Cardiac muscle cell (in vitro differentiated cells and primary cell): ENCODE measurements at regions not wholly inside any gene's neighbourhood (a gene's known extent, or its start where the extent isn't known, plus 50 kb on each side); places are given as distances from the start of the nearest gene placed in this dataset.
A peak's percentile ranks its signal among the peaks of the same experiment; 100 is the strongest.

Experiments
- DNase-seq, 2 donors: peaks; one replicate each; pipeline versions ENCODE4 v3.0.0 to v3.0.0-alpha.2; 2010 to 2017; ENCODE audit warnings: low read depth in 1 of 2, low spot score in 1 of 2
- H3K27ac ChIP-seq: fragments of 200-600 bp; sonication (generic); 2 replicates; pipeline ENCODE4 v1.5.1; 2016
- H3K27me3 ChIP-seq: fragments of 200-600 bp; sonication (generic); 2 replicates; pipeline ENCODE4 v1.6.0; 2016; ENCODE audit warnings: control low read depth
- H3K36me3 ChIP-seq: fragments of 200-600 bp; sonication (generic); 2 replicates; pipeline ENCODE4 v1.5.1; 2016; ENCODE audit warnings: control low read depth
- H3K4me1 ChIP-seq: fragments of 200-600 bp; sonication (generic); 2 replicates; pipeline ENCODE4 v1.8.1; 2017; ENCODE audit warnings: low read depth, mild to moderate bottlenecking, mixed run types
- H3K4me3 ChIP-seq: fragments of 200-600 bp; sonication (generic); 2 replicates; pipeline ENCODE4 v1.5.1; 2016; ENCODE audit warnings: mild to moderate bottlenecking
- H3K9me3 ChIP-seq: fragments of 200-600 bp; sonication (generic); 2 replicates; pipeline ENCODE4 v1.5.1; 2017; ENCODE audit warnings: low read depth, mild to moderate bottlenecking, control low read depth
- TF ChIP-seq, protein P1 (sequence below): IDR thresholded peaks from 2 replicates; pipeline ENCODE4 v1.5.1; 2012; ENCODE audit warnings: low read depth, mild to moderate bottlenecking, low read length

DNA sequence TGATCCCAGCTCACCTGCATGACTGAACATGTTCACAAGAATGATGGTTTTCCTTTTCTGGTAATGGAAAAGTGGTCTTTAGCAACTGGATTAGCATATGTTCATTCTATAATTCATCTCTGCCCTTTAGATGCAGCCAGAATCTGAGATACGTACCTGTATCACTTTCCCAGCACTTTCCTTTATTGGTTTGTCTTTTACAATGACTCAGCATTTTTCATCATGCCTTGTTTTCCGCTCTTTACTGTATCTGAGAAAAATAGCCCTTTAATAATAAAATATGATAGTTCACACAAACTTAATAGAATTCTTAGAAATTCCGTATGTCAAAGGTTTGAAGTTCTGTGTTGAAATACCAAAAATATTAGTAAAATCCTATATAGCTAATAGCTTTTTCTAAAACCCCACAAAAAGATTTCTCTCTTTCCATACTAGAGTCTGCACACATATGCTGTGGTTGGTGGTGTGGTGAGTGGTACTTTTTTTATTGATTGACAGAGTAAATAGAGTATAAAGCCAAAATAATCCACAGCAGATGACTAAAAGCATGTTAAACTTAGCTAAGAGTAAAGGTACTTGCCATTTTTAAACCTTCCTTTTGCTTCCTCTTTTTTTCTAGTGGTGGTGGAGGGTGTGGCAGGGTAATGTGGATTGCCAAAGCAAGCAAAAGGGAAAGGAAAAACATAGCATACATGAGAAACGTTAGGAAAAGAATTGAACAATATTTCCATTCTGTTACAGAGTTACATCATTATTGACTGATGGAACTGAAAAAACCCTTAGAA lies 328.9 kb upstream of the RBMS3 start:
- no peak overlapping the region for H3K27ac ChIP-seq
- no peak overlapping the region for H3K4me3 ChIP-seq
- no peaks in the 10 kb centered on the region for H3K4me1 ChIP-seq
- H3K9me3 ChIP-seq: no peaks in the 10 kb centered on the region
- DNase-seq: no peak
- H3K36me3 ChIP-seq: no peaks in the 10 kb centered on the region
- TF ChIP-seq, protein P1, sequence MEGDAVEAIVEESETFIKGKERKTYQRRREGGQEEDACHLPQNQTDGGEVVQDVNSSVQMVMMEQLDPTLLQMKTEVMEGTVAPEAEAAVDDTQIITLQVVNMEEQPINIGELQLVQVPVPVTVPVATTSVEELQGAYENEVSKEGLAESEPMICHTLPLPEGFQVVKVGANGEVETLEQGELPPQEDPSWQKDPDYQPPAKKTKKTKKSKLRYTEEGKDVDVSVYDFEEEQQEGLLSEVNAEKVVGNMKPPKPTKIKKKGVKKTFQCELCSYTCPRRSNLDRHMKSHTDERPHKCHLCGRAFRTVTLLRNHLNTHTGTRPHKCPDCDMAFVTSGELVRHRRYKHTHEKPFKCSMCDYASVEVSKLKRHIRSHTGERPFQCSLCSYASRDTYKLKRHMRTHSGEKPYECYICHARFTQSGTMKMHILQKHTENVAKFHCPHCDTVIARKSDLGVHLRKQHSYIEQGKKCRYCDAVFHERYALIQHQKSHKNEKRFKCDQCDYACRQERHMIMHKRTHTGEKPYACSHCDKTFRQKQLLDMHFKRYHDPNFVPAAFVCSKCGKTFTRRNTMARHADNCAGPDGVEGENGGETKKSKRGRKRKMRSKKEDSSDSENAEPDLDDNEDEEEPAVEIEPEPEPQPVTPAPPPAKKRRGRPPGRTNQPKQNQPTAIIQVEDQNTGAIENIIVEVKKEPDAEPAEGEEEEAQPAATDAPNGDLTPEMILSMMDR: no peak
- no peaks in the 10 kb centered on the region for H3K27me3 ChIP-seq

DNA sequence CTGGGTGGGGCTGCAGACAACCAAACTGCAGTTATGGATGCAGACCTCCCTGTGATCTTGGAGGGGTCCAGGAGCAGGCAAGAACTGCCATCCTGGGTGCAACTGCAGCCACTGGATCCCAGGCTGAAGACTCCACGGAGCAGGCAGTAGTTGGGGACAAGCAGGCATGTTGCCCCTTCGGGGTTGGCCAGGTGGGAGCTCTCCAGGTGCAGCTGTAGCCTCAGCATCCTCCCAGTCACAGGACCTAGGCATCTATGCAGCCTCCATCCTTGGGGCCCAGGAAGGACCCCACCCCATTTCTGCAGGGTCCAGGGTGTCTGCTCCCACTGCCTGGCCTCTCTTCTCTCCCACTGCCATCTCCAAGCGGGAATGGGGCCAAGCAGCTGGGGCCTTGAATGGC lies 322.2 kb upstream of the RBMS3 start:
- no peak for DNase-seq
- no peak overlapping the region for H3K4me3 ChIP-seq
- TF ChIP-seq, protein P1: no peak
- no peaks in the 10 kb centered on the region for H3K36me3 ChIP-seq
- H3K27me3 ChIP-seq: no peaks in the 10 kb centered on the region
- no peak overlapping the region for H3K27ac ChIP-seq
- no peaks in the 10 kb centered on the region for H3K9me3 ChIP-seq
- H3K4me1 ChIP-seq: no peaks in the 10 kb centered on the region

DNA sequence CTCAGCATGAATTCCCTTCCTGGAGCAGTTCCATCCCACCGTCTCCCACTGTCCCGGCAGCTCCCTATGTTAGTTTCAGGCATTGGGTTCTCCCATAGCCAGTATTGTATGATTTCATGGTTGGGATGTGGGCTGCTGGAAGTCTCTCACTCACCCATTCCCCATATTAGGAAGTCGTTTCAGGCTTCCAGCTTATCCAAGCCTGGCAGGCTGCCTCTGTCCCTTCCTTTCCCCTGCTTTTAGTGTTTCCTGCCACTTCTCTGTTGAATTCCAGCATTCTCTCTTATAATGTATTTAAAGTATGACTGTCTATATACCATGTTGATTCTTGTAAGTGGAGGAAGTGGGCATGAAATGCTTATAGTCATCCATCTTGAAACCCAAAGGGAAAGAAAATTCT lies 309.7 kb upstream of the RBMS3 start:
- Histone ChIP-seq H3K27me3 (no peaks in the 10 kb centered on the region), H3K27ac (no peak overlapping the region), H3K4me3 (no peak overlapping the region), H3K36me3 (no peaks in the 10 kb centered on the region), H3K9me3 (no peaks in the 10 kb centered on the region), H3K4me1 (no peaks in the 10 kb centered on the region)
- TF ChIP-seq, protein P1: no peak
- peak in 1 of 2 donors; percentile 16 for DNase-seq

DNA sequence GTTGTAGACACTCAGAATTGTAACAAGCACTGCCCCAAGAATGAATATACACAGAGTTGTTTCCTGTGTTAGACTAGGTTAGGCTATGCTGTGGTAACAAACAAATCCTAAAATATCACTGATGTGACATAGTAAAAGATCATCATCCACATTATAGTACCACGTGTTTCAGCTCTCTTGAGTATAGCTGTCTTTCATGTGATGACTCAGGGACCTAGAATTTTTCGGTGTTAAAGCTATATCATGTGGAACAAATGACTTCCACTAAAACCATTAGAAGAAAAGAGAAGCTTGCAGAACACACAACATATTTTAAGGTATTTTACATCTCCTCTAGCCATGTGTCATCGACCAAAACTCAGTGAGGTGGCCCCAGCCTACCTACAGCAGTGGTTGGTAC lies 307.9 kb upstream of the RBMS3 start:
- no peaks in the 10 kb centered on the region for H3K9me3 ChIP-seq
- peak in 1 of 2 donors; percentile 38 for DNase-seq

DNA sequence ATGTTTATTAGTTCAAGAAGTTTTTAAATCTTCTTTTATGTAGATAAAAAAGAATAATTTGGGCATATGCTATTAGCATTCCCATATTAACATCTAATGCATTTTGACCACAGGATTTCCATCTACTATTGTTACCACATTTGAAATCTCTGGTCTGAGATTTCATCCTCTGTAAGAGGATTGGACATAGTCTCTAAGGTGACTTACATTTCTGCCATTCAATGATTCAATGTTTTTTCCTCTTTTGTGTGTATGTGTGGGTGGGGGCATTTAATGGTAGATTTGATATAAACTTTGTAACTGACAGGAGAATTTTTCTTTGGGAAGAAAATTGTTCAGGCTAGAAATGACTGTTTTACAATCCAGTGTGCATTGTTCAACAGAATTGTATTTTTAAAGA lies 307.3 kb upstream of the RBMS3 start:
- H3K4me1 ChIP-seq: no peaks in the 10 kb centered on the region
- DNase-seq: peak in 1 of 2 donors; percentile 57
- H3K27ac ChIP-seq: no peak overlapping the region
- H3K36me3 ChIP-seq: no peaks in the 10 kb centered on the region
- H3K4me3 ChIP-seq: no peak overlapping the region
- no peaks in the 10 kb centered on the region for H3K27me3 ChIP-seq
- no peaks in the 10 kb centered on the region for H3K9me3 ChIP-seq
- TF ChIP-seq, protein P1: no peak

More for the DNA sequence above, 307.9 kb upstream of the RBMS3 start:
- Histone ChIP-seq H3K4me3 (no peak overlapping the region), H3K36me3 (no peaks in the 10 kb centered on the region), H3K4me1 (no peaks in the 10 kb centered on the region), H3K27me3 (no peaks in the 10 kb centered on the region), H3K27ac (no peak overlapping the region)
- TF ChIP-seq, protein P1: no peak
